ENCODE measurements at regions not wholly inside any gene's neighbourhood (a gene's known extent, or its start where the extent isn't known, plus 50 kb on each side); places are given as distances from the start of the nearest gene placed in this dataset.

DNA sequence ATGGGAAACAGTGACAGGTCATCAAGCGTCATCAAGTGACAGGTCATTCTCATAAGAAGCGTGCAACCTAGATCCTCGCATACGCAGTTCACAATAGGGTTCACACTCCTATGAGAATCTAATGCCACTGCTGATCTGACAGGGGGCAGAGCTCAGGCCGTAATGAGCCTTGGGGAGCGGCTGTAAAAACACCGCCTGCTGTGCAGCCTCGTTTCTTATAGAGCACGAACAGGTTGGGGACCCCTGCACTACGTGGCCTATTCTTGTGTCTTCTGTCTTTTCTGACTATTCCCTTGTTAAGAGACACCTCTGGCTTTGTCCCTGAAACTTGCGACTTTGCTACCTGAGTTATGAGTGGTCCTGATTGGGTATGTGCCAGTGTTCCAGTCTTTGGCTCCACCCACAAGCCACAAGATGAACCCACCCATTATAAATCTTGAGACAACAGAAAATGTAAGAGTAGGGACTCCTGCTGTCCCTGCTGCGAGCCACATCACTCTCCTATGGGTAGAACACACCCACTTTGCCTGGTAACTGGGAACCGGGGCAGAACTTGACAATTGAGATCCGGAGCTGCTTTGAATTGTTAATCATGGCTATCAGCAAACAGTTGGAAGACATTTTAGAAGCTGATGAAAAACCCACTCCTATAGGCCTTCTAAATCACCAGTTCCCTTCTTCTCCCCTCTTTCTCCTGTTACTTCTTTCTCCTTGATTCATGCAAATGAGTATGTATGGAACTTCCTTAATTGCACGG, 55.8 kb upstream of the EXOC4 start:
- TF ChIP-seq, protein P1, sequence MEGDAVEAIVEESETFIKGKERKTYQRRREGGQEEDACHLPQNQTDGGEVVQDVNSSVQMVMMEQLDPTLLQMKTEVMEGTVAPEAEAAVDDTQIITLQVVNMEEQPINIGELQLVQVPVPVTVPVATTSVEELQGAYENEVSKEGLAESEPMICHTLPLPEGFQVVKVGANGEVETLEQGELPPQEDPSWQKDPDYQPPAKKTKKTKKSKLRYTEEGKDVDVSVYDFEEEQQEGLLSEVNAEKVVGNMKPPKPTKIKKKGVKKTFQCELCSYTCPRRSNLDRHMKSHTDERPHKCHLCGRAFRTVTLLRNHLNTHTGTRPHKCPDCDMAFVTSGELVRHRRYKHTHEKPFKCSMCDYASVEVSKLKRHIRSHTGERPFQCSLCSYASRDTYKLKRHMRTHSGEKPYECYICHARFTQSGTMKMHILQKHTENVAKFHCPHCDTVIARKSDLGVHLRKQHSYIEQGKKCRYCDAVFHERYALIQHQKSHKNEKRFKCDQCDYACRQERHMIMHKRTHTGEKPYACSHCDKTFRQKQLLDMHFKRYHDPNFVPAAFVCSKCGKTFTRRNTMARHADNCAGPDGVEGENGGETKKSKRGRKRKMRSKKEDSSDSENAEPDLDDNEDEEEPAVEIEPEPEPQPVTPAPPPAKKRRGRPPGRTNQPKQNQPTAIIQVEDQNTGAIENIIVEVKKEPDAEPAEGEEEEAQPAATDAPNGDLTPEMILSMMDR (conservative IDR thresholded peaks at IDR 0.05) = no peak
- TF ChIP-seq EZH2 (IDR thresholded peaks at IDR 0.05; ENCODE audit: low read depth) = no peak
